Hypothalamus (tissue), 51 donors: ENCODE measurements at regions not wholly inside any gene's neighbourhood (a gene's known extent, or its start where the extent isn't known, plus 50 kb on each side); places are given as distances from the start of the nearest gene placed in this dataset.
"Not testable (repeated sequence)": the region's sequence is repeated elsewhere in the genome, so short reads cannot be mapped to it uniquely, and the experiment has no call there.

Source experiments
- DNase-seq, 51 donors: peaks; one replicate each; lab custom pipeline; 2025; lab: John Stamatoyannopoulos, UW

GRCh38 chr4:108466936-108467902, 153.2 kb upstream of the RPL34 start:
- DNase-seq, result no peak

- no peak for DNase-seq
These were observed 154.4 kb upstream of the RPL34 start for GRCh38 chr4:108465886-108466500.

- no peak for DNase-seq
These were observed 161.7 kb upstream of the RPL34 start for GRCh38 chr4:108458681-108459080.

- DNase-seq, result no peak
These were observed 166.1 kb upstream of the RPL34 start for GRCh38 chr4:108454227-108454626.

GRCh38 chr4:108453366-108453765, 167.0 kb upstream of the RPL34 start:
- DNase-seq, result no peak

GRCh38 chr4:108450236-108450898, 170.0 kb upstream of the RPL34 start:
- DNase-seq, result no peak

GRCh38 chr4:108449129-108449528, 171.2 kb upstream of the RPL34 start:
- no peak for DNase-seq

GRCh38 chr4:108446556-108446955, 173.8 kb upstream of the RPL34 start:
- no peak for DNase-seq

GRCh38 chr4:108445716-108446115, 174.7 kb upstream of the RPL34 start:
- no peak for DNase-seq

GRCh38 chr4:108443585-108443984, 176.8 kb upstream of the RPL34 start:
- DNase-seq, result no peak

- DNase-seq, result no peak
These were observed 186.5 kb upstream of the RPL34 start for GRCh38 chr4:108433832-108434231.

GRCh38 chr4:108433394-108433793, 187.0 kb upstream of the RPL34 start:
- not testable (repeated sequence) for DNase-seq

- DNase-seq, result no peak
These were observed 188.0 kb upstream of the RPL34 start for GRCh38 chr4:108432418-108432817.

GRCh38 chr4:108431986-108432385, 188.4 kb upstream of the RPL34 start:
- no peak for DNase-seq

- DNase-seq, result no peak
These were observed 189.5 kb upstream of the RPL34 start for GRCh38 chr4:108430921-108431320.

GRCh38 chr4:108429662-108430061, 190.7 kb upstream of the RPL34 start:
- DNase-seq, result no peak

- DNase-seq, result no peak
These were observed 191.5 kb upstream of the RPL34 start for GRCh38 chr4:108428923-108429322.

GRCh38 chr4:108427946-108428485, 192.4 kb upstream of the RPL34 start:
- no peak for DNase-seq

- DNase-seq, result no peak
These were observed 193.9 kb upstream of the RPL34 start for GRCh38 chr4:108426493-108426892.

GRCh38 chr4:108425988-108426387, 194.4 kb upstream of the RPL34 start:
- DNase-seq, result no peak

- DNase-seq, result no peak
These were observed 202.5 kb upstream of the RPL34 start for GRCh38 chr4:108417923-108418322.
